ENCODE measurements at regions not wholly inside any gene's neighbourhood (a gene's known extent, or its start where the extent isn't known, plus 50 kb on each side); places are given as distances from the start of the nearest gene placed in this dataset.

- no peak overlapping the region for H3K27ac ChIP-seq (ENCODE audit: insufficient read depth, low read length)
- H3K36me3 ChIP-seq (ENCODE audit: control insufficient read depth, insufficient read depth, low read length), result no peaks in the 10 kb centered on the region
- H3K79me2 ChIP-seq (ENCODE audit: control insufficient read depth, insufficient read depth, low read length), result no peaks in the 10 kb centered on the region
- H3K27me3 ChIP-seq (ENCODE audit: control insufficient read depth, insufficient read depth, low read length), result no peaks in the 10 kb centered on the region
- H3K4me2 ChIP-seq (ENCODE audit: extremely low read depth, insufficient read depth, low read length), result no peak overlapping the region
- DNase-seq (ENCODE audit: low read depth in 2 of 2), result no peak
- TF ChIP-seq CTCF (conservative IDR thresholded peaks at IDR 0.05 in 1 of 2, IDR thresholded peaks at IDR 0.05 in 1 of 2; ENCODE audit: low read depth in 1 of 2, low read length in 2 of 2) (no peak), EZH2 (IDR thresholded peaks at IDR 0.05; ENCODE audit: low read length, missing control alignments) (no peak)
- H3K4me3 ChIP-seq (replicated peaks in 1 of 4; ENCODE audit: control extremely low read depth in 1 of 4, insufficient read depth in 1 of 4, low read depth in 3 of 4, low read length in 4 of 4), result no peak overlapping the region
- H3K9ac ChIP-seq (ENCODE audit: insufficient read depth, low read length), result no peak overlapping the region
- H2AFZ ChIP-seq (ENCODE audit: low read length), result no peak overlapping the region
- H4K20me1 ChIP-seq (ENCODE audit: control insufficient read depth, extremely low read depth, insufficient read depth, low read length), result no peaks in the 10 kb centered on the region
- no peaks in the 10 kb centered on the region for H3K4me1 ChIP-seq (ENCODE audit: control insufficient read depth, extremely low read depth, insufficient read depth, low read length)
- H3K9me3 ChIP-seq (ENCODE audit: control insufficient read depth, insufficient read depth, low read depth, low read length), result no peaks in the 10 kb centered on the region
These were observed 178.3 kb upstream of the ZIC3 start for GRCh38 chrX:137387646-137388045.

- no peaks in the 10 kb centered on the region for H3K36me3 ChIP-seq (ENCODE audit: control insufficient read depth, insufficient read depth, low read length)
- no peaks in the 10 kb centered on the region for H3K9me3 ChIP-seq (ENCODE audit: control insufficient read depth, insufficient read depth, low read depth, low read length)
- no peak overlapping the region for H3K4me2 ChIP-seq (ENCODE audit: extremely low read depth, insufficient read depth, low read length)
- TF ChIP-seq CTCF (conservative IDR thresholded peaks at IDR 0.05 in 1 of 2, IDR thresholded peaks at IDR 0.05 in 1 of 2; ENCODE audit: low read depth in 1 of 2, low read length in 2 of 2), result no peak
- no peaks in the 10 kb centered on the region for H3K27me3 ChIP-seq (ENCODE audit: control insufficient read depth, insufficient read depth, low read length)
- no peak overlapping the region for H3K27ac ChIP-seq (ENCODE audit: insufficient read depth, low read length)
- no peak overlapping the region for H3K4me3 ChIP-seq (replicated peaks in 1 of 4; ENCODE audit: control extremely low read depth in 1 of 4, insufficient read depth in 1 of 4, low read depth in 3 of 4, low read length in 4 of 4)
- H3K9ac ChIP-seq (ENCODE audit: insufficient read depth, low read length), result no peak overlapping the region
- no peaks in the 10 kb centered on the region for H3K4me1 ChIP-seq (ENCODE audit: control insufficient read depth, extremely low read depth, insufficient read depth, low read length)
- no peaks in the 10 kb centered on the region for H4K20me1 ChIP-seq (ENCODE audit: control insufficient read depth, extremely low read depth, insufficient read depth, low read length)
- no peaks in the 10 kb centered on the region for H3K79me2 ChIP-seq (ENCODE audit: control insufficient read depth, insufficient read depth, low read length)
- DNase-seq (ENCODE audit: low read depth in 2 of 2), result no peak
- H2AFZ ChIP-seq (ENCODE audit: low read length), result no peak overlapping the region
These were observed 199.8 kb upstream of the ZIC3 start for GRCh38 chrX:137366018-137366633.

- no peaks in the 10 kb centered on the region for H3K79me2 ChIP-seq (ENCODE audit: control insufficient read depth, insufficient read depth, low read length)
- no peak for DNase-seq (ENCODE audit: low read depth in 2 of 2)
- H3K27ac ChIP-seq (ENCODE audit: insufficient read depth, low read length), result no peak overlapping the region
- H3K27me3 ChIP-seq (ENCODE audit: control insufficient read depth, insufficient read depth, low read length), result no peaks in the 10 kb centered on the region
- no peaks in the 10 kb centered on the region for H3K9me3 ChIP-seq (ENCODE audit: control insufficient read depth, insufficient read depth, low read depth, low read length)
- H3K4me2 ChIP-seq (ENCODE audit: extremely low read depth, insufficient read depth, low read length), result no peak overlapping the region
- TF ChIP-seq EZH2 (IDR thresholded peaks at IDR 0.05; ENCODE audit: low read length, missing control alignments) (no peak), CTCF (conservative IDR thresholded peaks at IDR 0.05 in 1 of 2, IDR thresholded peaks at IDR 0.05 in 1 of 2; ENCODE audit: low read depth in 1 of 2, low read length in 2 of 2) (no peak)
- H3K4me3 ChIP-seq (replicated peaks in 1 of 4; ENCODE audit: control extremely low read depth in 1 of 4, insufficient read depth in 1 of 4, low read depth in 3 of 4, low read length in 4 of 4), result no peak overlapping the region
- no peaks in the 10 kb centered on the region for H3K36me3 ChIP-seq (ENCODE audit: control insufficient read depth, insufficient read depth, low read length)
- no peaks in the 10 kb centered on the region for H3K4me1 ChIP-seq (ENCODE audit: control insufficient read depth, extremely low read depth, insufficient read depth, low read length)
- H3K9ac ChIP-seq (ENCODE audit: insufficient read depth, low read length), result no peak overlapping the region
- H4K20me1 ChIP-seq (ENCODE audit: control insufficient read depth, extremely low read depth, insufficient read depth, low read length), result no peaks in the 10 kb centered on the region
- H2AFZ ChIP-seq (ENCODE audit: low read length), result no peak overlapping the region
These were observed 202.4 kb upstream of the ZIC3 start for GRCh38 chrX:137363559-137363958.
